Spleen (tissue), 7 donors: ENCODE measurements at regions not wholly inside any gene's neighbourhood (a gene's known extent, or its start where the extent isn't known, plus 50 kb on each side); places are given as distances from the start of the nearest gene placed in this dataset.

Experiments
- CTCF ChIP-seq, 11 experiments: fragments of 200-600 bp in 7 of 11; fragments of 450-650 bp in 4 of 11; sonication (generic) in 4 of 11; IDR thresholded peaks in 8 of 11; conservative IDR thresholded peaks in 3 of 11; 1 replicate in 7 of 11; 2 replicates in 4 of 11; pipeline versions ENCODE4 v1.4.0 to v1.8.0; 2016 to 2021; ENCODE audit warnings: antibody characterized with exemption in 11 of 11, inconsistent platforms in 4 of 11, mild to moderate bottlenecking in 1 of 11
- POLR2AphosphoS5 ChIP-seq, 3 donors: sonication (generic); formaldehyde crosslinking; IDR thresholded peaks; one replicate each; pipeline ENCODE4 v1.5.1; 2017; ENCODE audit warnings: antibody characterized with exemption in 3 of 3
- donor health status: DM: no; HTN: no; CAD: no; lungs with moderate emphysema.
- donor health status: DM: no; HTN: no; CAD: no.
- donor health status: DM: no; HTN: no; CAD: no.

DNA sequence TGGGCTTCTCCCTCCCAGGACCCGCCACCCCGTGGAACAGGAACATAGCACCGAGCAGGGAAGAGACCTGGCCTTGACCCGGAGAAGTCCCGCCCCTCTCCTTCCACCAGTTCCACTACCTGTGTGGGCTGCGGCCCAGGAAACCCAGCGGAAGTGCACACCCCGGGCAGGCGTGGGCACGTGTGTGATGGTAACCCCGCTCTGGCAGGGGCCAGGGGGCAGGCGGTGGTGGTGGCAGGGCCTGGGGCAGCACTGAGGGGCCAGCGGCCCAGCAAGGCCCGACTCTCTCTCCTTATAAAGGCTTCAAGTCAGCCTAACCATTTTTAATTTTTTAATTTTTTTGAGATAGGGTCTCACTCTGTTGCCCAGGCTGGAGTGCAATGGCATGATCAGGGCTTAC is 129.0 kb upstream of the FAM98A start:
- TF ChIP-seq CTCF (IDR thresholded peaks at IDR 0.05 in 8 of 11, conservative IDR thresholded peaks at IDR 0.05 in 3 of 11) (no peak), POLR2AphosphoS5 (IDR thresholded peaks at IDR 0.05) (no peak)
